OCI-LY7 (cell line): ENCODE measurements at regions not wholly inside any gene's neighbourhood (a gene's known extent, or its start where the extent isn't known, plus 50 kb on each side); places are given as distances from the start of the nearest gene placed in this dataset.

Source experiments
- EZH2phosphoT487 ChIP-seq: fragments of 200-600 bp; sonication (generic); IDR thresholded peaks from 2 replicates; pipeline ENCODE4 v1.6.1; 2018; ENCODE audit warnings: low read depth, borderline replicate concordance, mild to moderate bottlenecking, mixed run types, antibody characterized with exemption, low read length, moderate library complexity, mixed read lengths
- TF ChIP-seq, protein P1 (sequence below): fragments of 200-600 bp; sonication (generic); conservative IDR thresholded peaks from 2 replicates; pipeline ENCODE4 v1.5.1; 2014; ENCODE audit warnings: mild to moderate bottlenecking, antibody characterized with exemption, low read length, moderate library complexity, mixed read lengths

DNA sequence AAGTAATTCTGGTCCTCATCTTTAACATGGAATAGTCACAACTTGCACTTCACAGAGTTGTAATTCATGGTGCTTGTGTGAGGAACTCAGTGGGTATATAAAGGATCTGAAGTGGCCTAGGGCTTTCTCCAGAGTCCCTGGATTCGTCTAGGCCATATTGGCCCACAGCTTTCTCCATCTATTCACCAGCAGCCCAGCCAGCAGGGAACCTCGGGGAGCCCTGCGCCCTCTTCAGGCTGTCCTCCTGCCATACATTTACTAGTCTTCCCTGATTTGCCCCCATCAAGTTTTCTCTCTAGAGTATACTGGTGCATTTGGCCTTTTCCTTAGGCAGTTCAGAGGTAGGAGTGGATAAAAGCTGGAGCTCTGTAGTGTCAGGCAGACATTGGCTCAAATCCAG lies 278.3 kb downstream of the MYCN start:
- TF ChIP-seq, protein P1, sequence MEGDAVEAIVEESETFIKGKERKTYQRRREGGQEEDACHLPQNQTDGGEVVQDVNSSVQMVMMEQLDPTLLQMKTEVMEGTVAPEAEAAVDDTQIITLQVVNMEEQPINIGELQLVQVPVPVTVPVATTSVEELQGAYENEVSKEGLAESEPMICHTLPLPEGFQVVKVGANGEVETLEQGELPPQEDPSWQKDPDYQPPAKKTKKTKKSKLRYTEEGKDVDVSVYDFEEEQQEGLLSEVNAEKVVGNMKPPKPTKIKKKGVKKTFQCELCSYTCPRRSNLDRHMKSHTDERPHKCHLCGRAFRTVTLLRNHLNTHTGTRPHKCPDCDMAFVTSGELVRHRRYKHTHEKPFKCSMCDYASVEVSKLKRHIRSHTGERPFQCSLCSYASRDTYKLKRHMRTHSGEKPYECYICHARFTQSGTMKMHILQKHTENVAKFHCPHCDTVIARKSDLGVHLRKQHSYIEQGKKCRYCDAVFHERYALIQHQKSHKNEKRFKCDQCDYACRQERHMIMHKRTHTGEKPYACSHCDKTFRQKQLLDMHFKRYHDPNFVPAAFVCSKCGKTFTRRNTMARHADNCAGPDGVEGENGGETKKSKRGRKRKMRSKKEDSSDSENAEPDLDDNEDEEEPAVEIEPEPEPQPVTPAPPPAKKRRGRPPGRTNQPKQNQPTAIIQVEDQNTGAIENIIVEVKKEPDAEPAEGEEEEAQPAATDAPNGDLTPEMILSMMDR = peak; percentile 71
- no peak for TF ChIP-seq EZH2phosphoT487
